ENCODE measurements at regions not wholly inside any gene's neighbourhood (a gene's known extent, or its start where the extent isn't known, plus 50 kb on each side); places are given as distances from the start of the nearest gene placed in this dataset.

DNA sequence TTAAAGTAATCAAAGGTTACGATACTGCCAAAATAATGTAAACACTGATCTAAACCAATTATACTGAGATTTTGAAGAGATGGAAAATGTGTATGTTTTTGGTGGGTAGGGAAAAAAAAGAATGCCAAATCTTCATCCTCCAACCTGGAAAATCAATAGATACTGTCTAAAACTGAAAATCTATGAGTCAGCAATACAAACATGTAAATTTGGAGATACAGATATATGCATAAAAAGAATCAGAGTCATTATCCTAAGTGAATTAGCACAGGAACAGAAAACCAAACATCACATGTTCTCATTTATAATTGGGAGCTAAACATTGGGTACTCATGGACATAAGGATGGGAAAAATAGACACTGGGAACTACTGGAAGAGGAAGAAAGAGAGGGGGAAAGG, 197.4 kb upstream of the TRPC5 start:
- no peaks in the 10 kb centered on the region for H3K36me3 ChIP-seq (replicated peaks)
- in situ Hi-C loops (cut with HindIII; ENCODE audit: low pct_ligation_motif_present, low sequenced_read_pairs): no loop called here
- DNase-seq: no peak
- H3K27ac ChIP-seq: no peak overlapping the region
- no peaks in the 10 kb centered on the region for H3K27me3 ChIP-seq (replicated peaks)
- TF ChIP-seq, protein P1, sequence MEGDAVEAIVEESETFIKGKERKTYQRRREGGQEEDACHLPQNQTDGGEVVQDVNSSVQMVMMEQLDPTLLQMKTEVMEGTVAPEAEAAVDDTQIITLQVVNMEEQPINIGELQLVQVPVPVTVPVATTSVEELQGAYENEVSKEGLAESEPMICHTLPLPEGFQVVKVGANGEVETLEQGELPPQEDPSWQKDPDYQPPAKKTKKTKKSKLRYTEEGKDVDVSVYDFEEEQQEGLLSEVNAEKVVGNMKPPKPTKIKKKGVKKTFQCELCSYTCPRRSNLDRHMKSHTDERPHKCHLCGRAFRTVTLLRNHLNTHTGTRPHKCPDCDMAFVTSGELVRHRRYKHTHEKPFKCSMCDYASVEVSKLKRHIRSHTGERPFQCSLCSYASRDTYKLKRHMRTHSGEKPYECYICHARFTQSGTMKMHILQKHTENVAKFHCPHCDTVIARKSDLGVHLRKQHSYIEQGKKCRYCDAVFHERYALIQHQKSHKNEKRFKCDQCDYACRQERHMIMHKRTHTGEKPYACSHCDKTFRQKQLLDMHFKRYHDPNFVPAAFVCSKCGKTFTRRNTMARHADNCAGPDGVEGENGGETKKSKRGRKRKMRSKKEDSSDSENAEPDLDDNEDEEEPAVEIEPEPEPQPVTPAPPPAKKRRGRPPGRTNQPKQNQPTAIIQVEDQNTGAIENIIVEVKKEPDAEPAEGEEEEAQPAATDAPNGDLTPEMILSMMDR (IDR thresholded peaks at IDR 0.05; ENCODE audit: low read depth, low read length, missing control alignments): no peak
- no peak overlapping the region for H3K4me3 ChIP-seq (ENCODE audit: low read depth, low read length)

DNA sequence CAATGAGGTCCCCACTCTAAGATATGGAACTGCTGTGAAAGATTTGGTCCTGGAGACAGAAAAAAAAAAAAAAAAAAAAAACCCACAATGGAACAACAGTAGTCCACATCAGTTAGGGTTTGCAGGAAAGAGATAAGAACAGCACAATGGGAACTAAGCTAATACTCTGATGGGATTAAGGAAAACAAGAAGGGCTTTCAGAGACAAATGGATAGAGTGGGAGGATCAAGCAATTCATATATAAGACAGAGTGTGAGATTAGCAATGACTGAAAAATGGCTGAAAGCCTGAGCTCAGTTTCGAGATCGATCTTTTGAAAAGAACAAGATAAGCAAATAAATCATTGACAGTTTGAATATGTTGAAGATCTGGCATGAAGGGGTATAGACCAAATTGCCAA, 188.4 kb upstream of the TRPC5 start:
- no peak for DNase-seq
- Histone ChIP-seq H3K27me3 (replicated peaks) (no peaks in the 10 kb centered on the region), H3K27ac (no peak overlapping the region), H3K36me3 (replicated peaks) (no peaks in the 10 kb centered on the region), H3K4me3 (ENCODE audit: low read depth, low read length) (no peak overlapping the region)
- in situ Hi-C loops (cut with HindIII; ENCODE audit: low pct_ligation_motif_present, low sequenced_read_pairs): no loop called here
- TF ChIP-seq, protein P1 (IDR thresholded peaks at IDR 0.05; ENCODE audit: low read depth, low read length, missing control alignments): no peak

DNA sequence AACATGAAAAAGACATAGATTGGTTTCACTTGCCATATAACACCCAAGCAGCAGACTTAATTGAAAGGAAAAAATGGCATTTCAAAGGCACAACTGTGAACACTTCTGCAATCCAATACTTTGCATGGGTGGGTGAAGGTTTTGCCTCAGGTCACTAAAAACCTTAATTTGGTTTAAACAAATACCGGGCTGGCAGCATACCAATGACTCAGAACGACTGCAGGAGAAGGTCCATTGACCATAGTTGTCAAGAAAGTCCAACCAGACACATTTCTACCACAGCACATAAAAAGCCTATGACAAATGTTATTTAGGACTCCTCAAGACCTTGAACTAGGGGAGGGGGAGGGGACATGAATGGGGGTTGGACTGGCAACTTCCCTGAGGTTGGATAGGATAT, 183.6 kb upstream of the TRPC5 start:
- Histone ChIP-seq H3K27me3 (replicated peaks) (no peaks in the 10 kb centered on the region), H3K4me3 (ENCODE audit: low read depth, low read length) (no peak overlapping the region), H3K36me3 (replicated peaks) (no peaks in the 10 kb centered on the region), H3K27ac (no peak overlapping the region)
- DNase-seq: no peak
- TF ChIP-seq, protein P1 (IDR thresholded peaks at IDR 0.05; ENCODE audit: low read depth, low read length, missing control alignments): no peak
- in situ Hi-C loops (cut with HindIII; ENCODE audit: low pct_ligation_motif_present, low sequenced_read_pairs): no loop called here

DNA sequence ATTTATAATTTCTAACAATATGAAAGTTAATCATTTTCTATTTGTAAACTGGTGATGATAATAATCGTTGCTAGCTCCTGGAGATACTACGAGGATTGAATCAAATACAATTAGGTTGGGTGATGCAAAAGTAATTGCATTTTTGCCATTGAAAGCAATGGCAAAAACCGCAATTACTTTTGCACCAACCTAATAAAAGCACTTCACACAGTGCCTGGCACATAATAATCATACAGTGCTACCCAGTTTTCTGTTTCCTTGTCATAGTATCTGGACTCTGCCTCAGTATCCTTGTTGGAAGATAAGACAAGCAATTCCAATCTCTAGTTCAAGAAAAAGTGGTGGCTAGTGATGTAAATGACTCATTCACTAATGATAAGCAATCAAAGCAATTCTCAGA, 176.8 kb upstream of the TRPC5 start:
- in situ Hi-C loops (cut with HindIII; ENCODE audit: low pct_ligation_motif_present, low sequenced_read_pairs): no loop called here
- Histone ChIP-seq H3K4me3 (ENCODE audit: low read depth, low read length) (no peak overlapping the region), H3K36me3 (replicated peaks) (no peaks in the 10 kb centered on the region), H3K27me3 (replicated peaks) (no peaks in the 10 kb centered on the region), H3K27ac (no peak overlapping the region)
- TF ChIP-seq, protein P1 (IDR thresholded peaks at IDR 0.05; ENCODE audit: low read depth, low read length, missing control alignments): no peak
- DNase-seq: no peak

DNA sequence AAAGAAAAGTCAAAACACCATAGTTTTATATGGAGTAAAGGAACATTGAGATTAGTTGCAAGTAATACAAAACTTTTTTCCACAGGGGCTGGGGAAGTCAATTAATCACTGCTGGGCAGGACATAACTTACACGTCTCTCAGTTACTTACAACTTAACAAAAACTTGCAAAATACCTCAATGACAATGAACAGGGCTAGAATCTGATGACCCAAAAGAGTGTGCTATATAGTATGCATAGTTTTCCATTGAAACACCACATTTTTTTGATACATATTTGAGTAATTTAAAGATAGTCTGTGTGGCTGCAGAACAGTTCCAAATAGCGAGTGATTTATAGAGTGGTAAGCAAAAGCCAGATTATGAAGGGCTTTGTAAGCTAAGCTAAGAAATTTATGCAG, 172.3 kb upstream of the TRPC5 start:
- Histone ChIP-seq H3K36me3 (replicated peaks) (no peaks in the 10 kb centered on the region), H3K27ac (no peak overlapping the region), H3K4me3 (ENCODE audit: low read depth, low read length) (no peak overlapping the region), H3K27me3 (replicated peaks) (no peaks in the 10 kb centered on the region)
- no peak for DNase-seq
- in situ Hi-C loops (cut with HindIII; ENCODE audit: low pct_ligation_motif_present, low sequenced_read_pairs): no loop called here
- TF ChIP-seq, protein P1 (IDR thresholded peaks at IDR 0.05; ENCODE audit: low read depth, low read length, missing control alignments): no peak

DNA sequence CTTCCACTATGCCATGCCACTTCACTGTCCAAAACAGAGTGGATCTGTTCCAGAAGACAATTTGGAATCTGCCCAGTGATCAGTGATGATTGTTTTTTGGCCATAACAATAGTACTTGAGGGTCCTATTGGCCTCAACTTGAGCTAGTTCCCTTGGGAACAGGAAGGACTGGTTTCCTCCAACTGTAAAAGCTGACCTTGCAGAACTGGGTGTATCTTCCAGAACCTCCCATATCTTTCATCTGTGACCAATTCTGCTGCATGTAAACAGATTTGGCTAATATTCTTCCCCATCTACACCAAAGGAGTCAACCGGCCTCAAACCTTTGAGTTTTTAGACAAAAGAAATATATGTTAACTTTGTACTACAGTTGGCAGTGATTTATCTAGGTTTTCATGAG, 165.1 kb upstream of the TRPC5 start:
- in situ Hi-C loops (cut with HindIII; ENCODE audit: low pct_ligation_motif_present, low sequenced_read_pairs): no loop called here
- H3K4me3 ChIP-seq (ENCODE audit: low read depth, low read length): no peak overlapping the region
- no peak for DNase-seq
- no peak overlapping the region for H3K27ac ChIP-seq
- H3K36me3 ChIP-seq (replicated peaks): no peaks in the 10 kb centered on the region
- no peaks in the 10 kb centered on the region for H3K27me3 ChIP-seq (replicated peaks)
- TF ChIP-seq, protein P1 (IDR thresholded peaks at IDR 0.05; ENCODE audit: low read depth, low read length, missing control alignments): no peak
